ENCODE measurements at regions not wholly inside any gene's neighbourhood (a gene's known extent, or its start where the extent isn't known, plus 50 kb on each side); places are given as distances from the start of the nearest gene placed in this dataset.

DNA sequence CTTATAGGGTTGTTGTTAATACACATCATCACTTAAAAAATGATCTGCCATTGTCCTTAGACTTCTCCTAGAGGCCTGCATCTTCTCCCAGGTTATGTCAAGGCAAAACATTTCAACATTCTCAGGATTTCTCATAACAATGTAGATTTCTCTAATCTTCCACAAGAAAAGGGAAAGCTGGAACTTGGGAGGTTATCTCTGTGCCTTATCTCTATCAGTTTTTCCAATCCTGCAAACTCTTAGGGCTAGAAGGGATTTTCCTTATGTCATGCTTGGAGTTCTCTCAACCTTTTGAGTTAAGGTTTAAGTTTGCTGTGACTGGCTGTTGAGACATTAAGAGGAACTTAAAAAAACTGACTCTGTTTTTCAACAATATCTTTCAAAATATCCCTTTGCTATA is 300.6 kb upstream of the TFPI start:
- intact Hi-C loops (cut with DNase I) = no loop called here
- H3K36me3 ChIP-seq (replicated peaks in 1 of 2; ENCODE audit: insufficient read depth in 1 of 2, low read depth in 2 of 2) = no peaks in the 10 kb centered on the region
- TF ChIP-seq, protein P1, sequence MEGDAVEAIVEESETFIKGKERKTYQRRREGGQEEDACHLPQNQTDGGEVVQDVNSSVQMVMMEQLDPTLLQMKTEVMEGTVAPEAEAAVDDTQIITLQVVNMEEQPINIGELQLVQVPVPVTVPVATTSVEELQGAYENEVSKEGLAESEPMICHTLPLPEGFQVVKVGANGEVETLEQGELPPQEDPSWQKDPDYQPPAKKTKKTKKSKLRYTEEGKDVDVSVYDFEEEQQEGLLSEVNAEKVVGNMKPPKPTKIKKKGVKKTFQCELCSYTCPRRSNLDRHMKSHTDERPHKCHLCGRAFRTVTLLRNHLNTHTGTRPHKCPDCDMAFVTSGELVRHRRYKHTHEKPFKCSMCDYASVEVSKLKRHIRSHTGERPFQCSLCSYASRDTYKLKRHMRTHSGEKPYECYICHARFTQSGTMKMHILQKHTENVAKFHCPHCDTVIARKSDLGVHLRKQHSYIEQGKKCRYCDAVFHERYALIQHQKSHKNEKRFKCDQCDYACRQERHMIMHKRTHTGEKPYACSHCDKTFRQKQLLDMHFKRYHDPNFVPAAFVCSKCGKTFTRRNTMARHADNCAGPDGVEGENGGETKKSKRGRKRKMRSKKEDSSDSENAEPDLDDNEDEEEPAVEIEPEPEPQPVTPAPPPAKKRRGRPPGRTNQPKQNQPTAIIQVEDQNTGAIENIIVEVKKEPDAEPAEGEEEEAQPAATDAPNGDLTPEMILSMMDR (IDR thresholded peaks at IDR 0.05) = no peak
- no peak for TF ChIP-seq POLR2A (IDR thresholded peaks at IDR 0.05)
- no peak for DNase-seq
- ATAC-seq = no peak
- H3K4me1 ChIP-seq = no peaks in the 10 kb centered on the region
- H3K27ac ChIP-seq = no peak overlapping the region
- no peaks in the 10 kb centered on the region for H3K27me3 ChIP-seq
- no peaks in the 10 kb centered on the region for H3K9me3 ChIP-seq
- no peak overlapping the region for H3K4me3 ChIP-seq

DNA sequence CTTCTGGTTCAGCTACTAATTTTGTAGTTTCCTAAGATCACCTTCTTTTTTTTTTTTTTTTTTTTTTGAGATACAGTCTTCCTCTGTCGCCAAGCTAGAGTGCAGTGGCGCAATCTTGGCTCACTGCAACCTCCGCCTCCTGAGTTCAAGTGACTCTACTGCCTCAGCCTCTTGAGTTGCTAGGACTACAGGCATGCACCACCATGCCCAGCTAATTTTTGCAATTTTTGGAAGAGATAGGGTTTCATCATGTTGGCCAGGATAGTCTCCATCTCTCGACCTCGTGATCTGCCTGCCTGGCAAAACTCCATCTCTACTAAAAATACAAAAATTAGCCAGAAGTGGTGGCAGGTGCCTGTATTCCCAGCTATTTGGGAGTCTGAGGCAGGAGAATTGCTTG is 301.5 kb upstream of the TFPI start:
- WGBS, 2 donors = 92 to 93% methylated on average over 5 of the region's 5 CpGs
- no peak for ATAC-seq
- no peak for DNase-seq
- intact Hi-C loops (cut with DNase I) = no loop called here
- H3K36me3 ChIP-seq (replicated peaks in 1 of 2; ENCODE audit: insufficient read depth in 1 of 2, low read depth in 2 of 2) = no peaks in the 10 kb centered on the region
- no peaks in the 10 kb centered on the region for H3K9me3 ChIP-seq
- no peak overlapping the region for H3K27ac ChIP-seq
- H3K4me1 ChIP-seq = no peaks in the 10 kb centered on the region
- H3K27me3 ChIP-seq = no peaks in the 10 kb centered on the region
- no peak overlapping the region for H3K4me3 ChIP-seq
- no peak for TF ChIP-seq POLR2A (IDR thresholded peaks at IDR 0.05)
- TF ChIP-seq, protein P1 (IDR thresholded peaks at IDR 0.05) = no peak

DNA sequence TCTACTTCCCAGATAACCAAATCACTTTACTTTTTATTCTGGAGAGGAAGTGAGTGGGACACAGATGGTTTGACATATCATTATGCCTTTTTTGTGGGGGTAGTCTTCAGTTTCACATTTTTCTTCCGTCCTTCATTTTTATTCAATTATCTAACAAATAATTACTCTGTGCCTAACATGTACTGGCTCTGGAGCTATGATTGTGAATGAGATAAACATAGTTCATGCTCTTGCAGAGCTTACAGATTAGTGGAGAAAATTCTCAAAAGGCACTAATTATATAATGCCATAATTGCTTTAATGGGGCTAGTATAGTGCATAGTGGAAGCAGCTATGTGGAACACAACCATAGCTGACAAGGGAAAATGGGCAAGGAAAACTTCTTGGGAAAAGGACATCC is 303.6 kb upstream of the TFPI start:
- no peaks in the 10 kb centered on the region for H3K9me3 ChIP-seq
- TF ChIP-seq POLR2A (IDR thresholded peaks at IDR 0.05) = no peak
- TF ChIP-seq, protein P1 (IDR thresholded peaks at IDR 0.05) = no peak
- H3K36me3 ChIP-seq (replicated peaks in 1 of 2; ENCODE audit: insufficient read depth in 1 of 2, low read depth in 2 of 2) = no peaks in the 10 kb centered on the region
- H3K4me3 ChIP-seq = no peak overlapping the region
- H3K27me3 ChIP-seq = no peaks in the 10 kb centered on the region
- H3K4me1 ChIP-seq = no peaks in the 10 kb centered on the region
- no peak for ATAC-seq
- 72 to 82% methylated on average over 1 of the region's 1 CpG for WGBS, 2 donors
- intact Hi-C loops (cut with DNase I) = no loop called here
- DNase-seq = no peak
- H3K27ac ChIP-seq = no peak overlapping the region

DNA sequence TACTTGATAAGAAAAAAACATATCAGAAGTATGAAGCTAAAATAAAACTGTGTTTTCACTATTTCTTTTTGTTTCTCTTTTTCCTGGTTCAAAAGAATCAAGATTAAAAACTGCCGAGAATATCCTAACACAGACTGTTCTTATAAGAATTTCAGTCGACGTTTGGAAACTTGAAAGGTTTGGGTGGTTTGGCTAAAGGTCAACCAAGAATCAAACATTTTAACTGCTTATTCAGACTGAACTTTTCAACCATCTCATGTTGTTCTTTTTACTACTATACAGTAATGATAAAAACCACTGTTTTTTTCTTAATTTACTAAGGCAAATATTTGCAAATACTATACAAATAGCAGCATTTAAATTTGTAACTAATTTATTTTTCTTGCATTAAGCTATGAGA is 308.5 kb upstream of the TFPI start:
- ATAC-seq (no peak), DNase-seq (no peak)
- intact Hi-C loops (cut with DNase I) = no loop called here
- no peaks in the 10 kb centered on the region for H3K27me3 ChIP-seq
- H3K36me3 ChIP-seq (replicated peaks in 1 of 2; ENCODE audit: insufficient read depth in 1 of 2, low read depth in 2 of 2) = no peaks in the 10 kb centered on the region
- no peak overlapping the region for H3K4me3 ChIP-seq
- H3K9me3 ChIP-seq = no peaks in the 10 kb centered on the region
- H3K27ac ChIP-seq = no peak overlapping the region
- no peaks in the 10 kb centered on the region for H3K4me1 ChIP-seq
- TF ChIP-seq POLR2A (IDR thresholded peaks at IDR 0.05) = no peak
- TF ChIP-seq, protein P1 (IDR thresholded peaks at IDR 0.05) = no peak
- WGBS, 2 donors = 14 to 27% methylated on average over 3 of the region's 3 CpGs

DNA sequence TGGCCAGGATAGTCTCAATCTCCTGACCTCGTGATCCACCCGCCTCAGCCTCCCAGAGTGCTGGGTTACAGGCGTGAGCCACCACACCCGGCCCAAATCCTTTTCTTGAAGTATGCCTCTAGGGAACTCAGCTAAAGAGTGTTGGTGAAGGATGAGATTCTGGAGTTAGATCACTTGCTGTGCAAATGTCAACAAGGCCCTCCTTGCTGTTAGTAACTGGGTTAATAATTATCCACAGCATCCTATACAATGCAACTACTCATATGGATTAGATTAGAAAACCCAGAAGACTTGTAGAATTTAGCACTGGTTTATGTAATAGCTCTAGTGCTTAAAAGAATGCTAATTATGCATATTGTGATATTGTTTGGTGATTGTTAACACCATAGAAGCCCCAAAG is 310.8 kb upstream of the TFPI start:
- no peak for TF ChIP-seq POLR2A (IDR thresholded peaks at IDR 0.05)
- TF ChIP-seq, protein P1 (IDR thresholded peaks at IDR 0.05) = no peak
- no peaks in the 10 kb centered on the region for H3K9me3 ChIP-seq
- no peaks in the 10 kb centered on the region for H3K27me3 ChIP-seq
- H3K4me3 ChIP-seq = no peak overlapping the region
- no peaks in the 10 kb centered on the region for H3K4me1 ChIP-seq
- H3K27ac ChIP-seq = no peak overlapping the region
- WGBS, 2 donors = 92 to 93% methylated on average over 4 of the region's 4 CpGs
- DNase-seq (no peak), ATAC-seq (no peak)
- intact Hi-C loops (cut with DNase I) = no loop called here
- H3K36me3 ChIP-seq (replicated peaks in 1 of 2; ENCODE audit: insufficient read depth in 1 of 2, low read depth in 2 of 2) = no peaks in the 10 kb centered on the region

All from body of pancreas (tissue), 4 donors.